Activated CD4-positive, alpha-beta T cell treated with anti-CD3 and anti-CD28 coated beads, Interleukin-2, amount 10 ng/mL, durations not matched to agents 7 days and 5 days (primary cell): ENCODE measurements at regions not wholly inside any gene's neighbourhood (a gene's known extent, or its start where the extent isn't known, plus 50 kb on each side); places are given as distances from the start of the nearest gene placed in this dataset.
A peak's percentile ranks its signal among the peaks of the same experiment; 100 is the strongest.
"Not testable (repeated sequence)": the region's sequence is repeated elsewhere in the genome, so short reads cannot be mapped to it uniquely, and the experiment has no call there.

Experiments used
- CTCF ChIA-PET: fragments of 350-600 bp; sonication (Branson Sonifier 250); formaldehyde crosslinking; loops from one replicate; lab custom pipeline; 2021; ENCODE audit warnings: antibody characterized with exemption; lab: Charles Lee
- POLR2A ChIA-PET: fragments of 350-600 bp; sonication (Branson Sonifier 250); formaldehyde crosslinking; loops from one replicate; lab custom pipeline; 2021; ENCODE audit warnings: antibody characterized with exemption; lab: Charles Lee
- DNase-seq: peaks from one replicate; pipeline ENCODE4 v3.0.0-alpha.2; 2020
- H3K27ac Mint-ChIP-seq: one replicate; pipeline ENCODE4 v1.8.0; 2021; ENCODE audit warnings: mild to moderate bottlenecking, moderate library complexity, mixed read lengths
- H3K27me3 Mint-ChIP-seq: one replicate; pipeline ENCODE4 v1.8.0; 2021; ENCODE audit warnings: mixed read lengths
- H3K36me3 Mint-ChIP-seq: one replicate; pipeline ENCODE4 v1.8.0; 2021; ENCODE audit warnings: low read depth, mixed read lengths
- H3K4me1 Mint-ChIP-seq: one replicate; pipeline ENCODE4 v1.8.0; 2021; ENCODE audit warnings: mixed read lengths
- H3K4me3 Mint-ChIP-seq: one replicate; pipeline ENCODE4 v1.8.0; 2021; ENCODE audit warnings: mild to moderate bottlenecking, moderate library complexity, mixed read lengths
- H3K9me3 Mint-ChIP-seq: one replicate; pipeline ENCODE4 v1.8.0; 2021; ENCODE audit warnings: mixed read lengths

- DNase-seq, POLR2A ChIA-PET, H3K4me3 Mint-ChIP-seq, H3K36me3 Mint-ChIP-seq, CTCF ChIA-PET, H3K27me3 Mint-ChIP-seq, H3K9me3 Mint-ChIP-seq, H3K4me1 Mint-ChIP-seq: not testable (repeated sequence)
- H3K27ac Mint-ChIP-seq, result peak overlapping the region; percentile 74
These were observed 186.0 kb upstream of the PLCXD1 start for GRCh38 chrX:95165-95564.
